ENCODE measurements at regions not wholly inside any gene's neighbourhood (a gene's known extent, or its start where the extent isn't known, plus 50 kb on each side); places are given as distances from the start of the nearest gene placed in this dataset.
"Not testable (repeated sequence)": the region's sequence is repeated elsewhere in the genome, so short reads cannot be mapped to it uniquely, and the experiment has no call there.

DNA sequence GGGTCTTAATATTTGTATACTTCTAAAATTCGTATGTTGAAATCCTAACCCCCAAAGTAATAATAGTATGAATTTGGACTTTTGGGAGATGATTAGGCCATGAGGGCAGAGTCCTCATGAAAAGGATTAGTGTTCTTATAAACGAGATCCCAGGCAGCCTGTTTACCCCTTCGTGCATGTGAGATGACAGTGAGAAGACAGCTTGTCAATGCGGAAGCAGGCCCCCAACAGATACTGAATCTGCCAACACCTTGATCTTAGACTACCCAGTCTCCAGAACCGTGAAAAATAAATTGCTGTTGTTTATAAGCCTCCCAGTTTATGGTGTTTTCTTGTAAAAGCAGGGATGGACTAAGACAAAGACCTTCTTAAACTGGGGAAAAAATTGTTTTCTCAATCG is 714.2 kb downstream of the SI start:
- TF ChIP-seq CTCF (IDR thresholded peaks at IDR 0.05) (no peak), POLR2A (IDR thresholded peaks at IDR 0.05) (no peak)
- no peaks in the 10 kb centered on the region for H3K36me3 ChIP-seq (replicated peaks in 1 of 2; ENCODE audit: insufficient read depth in 1 of 2, low read depth in 2 of 2)
- no peaks in the 10 kb centered on the region for H3K9me3 ChIP-seq
- 60 to 68% methylated on average over 6 of the region's 6 CpGs for WGBS, 2 donors
- ATAC-seq (no peak), DNase-seq (no peak)
- H3K27ac ChIP-seq = no peak overlapping the region
- intact Hi-C loops (cut with DNase I) = no loop called here
- H3K27me3 ChIP-seq = no peaks in the 10 kb centered on the region
- H3K4me1 ChIP-seq = no peaks in the 10 kb centered on the region
- H3K4me3 ChIP-seq = no peak overlapping the region

GRCh38 chr3:164360738-164361406 is 717.4 kb downstream of the SI start:
- Histone ChIP-seq H3K36me3 (replicated peaks in 1 of 2; ENCODE audit: insufficient read depth in 1 of 2, low read depth in 2 of 2) (no peaks in the 10 kb centered on the region), H3K9me3 (no peaks in the 10 kb centered on the region), H3K27me3 (no peaks in the 10 kb centered on the region), H3K4me3 (no peak overlapping the region), H3K4me1 (no peaks in the 10 kb centered on the region), H3K27ac (no peak overlapping the region)
- DNase-seq = no peak
- no peak for ATAC-seq
- intact Hi-C loops (cut with DNase I) = no loop called here
- 76% methylated on average over 9 of the region's 9 CpGs for WGBS, 2 donors
- TF ChIP-seq POLR2A (IDR thresholded peaks at IDR 0.05) (no peak), CTCF (IDR thresholded peaks at IDR 0.05) (no peak)

GRCh38 chr3:164360078-164360578 is 718.2 kb downstream of the SI start:
- intact Hi-C loops (cut with DNase I) = no loop called here
- Histone ChIP-seq H3K27ac (no peak overlapping the region), H3K27me3 (no peaks in the 10 kb centered on the region), H3K4me3 (no peak overlapping the region), H3K9me3 (no peaks in the 10 kb centered on the region), H3K36me3 (replicated peaks in 1 of 2; ENCODE audit: insufficient read depth in 1 of 2, low read depth in 2 of 2) (no peaks in the 10 kb centered on the region), H3K4me1 (no peaks in the 10 kb centered on the region)
- DNase-seq = no peak
- ATAC-seq = no peak
- WGBS, 2 donors = 80 to 92% methylated on average over 10 of the region's 10 CpGs
- TF ChIP-seq POLR2A (IDR thresholded peaks at IDR 0.05) = no peak
- no peak for TF ChIP-seq CTCF (IDR thresholded peaks at IDR 0.05)

- Histone ChIP-seq H3K9me3 (no peaks in the 10 kb centered on the region), H3K27ac (no peak overlapping the region), H3K4me3 (no peak overlapping the region), H3K36me3 (replicated peaks in 1 of 2; ENCODE audit: insufficient read depth in 1 of 2, low read depth in 2 of 2) (no peaks in the 10 kb centered on the region), H3K4me1 (no peaks in the 10 kb centered on the region), H3K27me3 (no peaks in the 10 kb centered on the region)
- ATAC-seq = no peak
- intact Hi-C loops (cut with DNase I) = no loop called here
- DNase-seq = no peak
- TF ChIP-seq POLR2A (IDR thresholded peaks at IDR 0.05) (no peak), CTCF (IDR thresholded peaks at IDR 0.05) (no peak)
Observed at GRCh38 chr3:164352991-164353390, 725.3 kb downstream of the SI start.

DNA sequence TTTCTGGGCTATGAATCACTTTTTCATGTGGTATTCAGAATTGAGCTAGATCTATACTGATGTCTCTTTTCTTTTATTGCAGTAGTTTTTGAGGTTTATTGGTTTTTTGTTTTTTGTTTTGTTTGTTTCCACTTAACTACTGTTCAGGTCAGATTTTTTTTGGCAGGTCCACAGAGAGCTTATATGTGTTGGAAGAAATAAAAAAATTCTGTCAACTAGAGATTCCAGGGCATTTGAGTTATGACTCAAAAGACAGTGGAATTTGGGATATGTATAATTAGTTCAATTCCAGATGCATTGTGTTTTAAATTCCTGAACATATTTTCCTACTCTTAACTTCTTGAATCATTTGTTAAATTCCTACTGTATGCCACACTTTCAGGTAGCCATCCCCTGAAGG is 727.2 kb downstream of the SI start:
- H3K4me1 ChIP-seq = no peaks in the 10 kb centered on the region
- no peaks in the 10 kb centered on the region for H3K27me3 ChIP-seq
- no peak overlapping the region for H3K4me3 ChIP-seq
- no peaks in the 10 kb centered on the region for H3K9me3 ChIP-seq
- no peak for TF ChIP-seq CTCF (IDR thresholded peaks at IDR 0.05)
- no peak for TF ChIP-seq POLR2A (IDR thresholded peaks at IDR 0.05)
- ATAC-seq (no peak), DNase-seq (no peak)
- H3K36me3 ChIP-seq (replicated peaks in 1 of 2; ENCODE audit: insufficient read depth in 1 of 2, low read depth in 2 of 2) = no peaks in the 10 kb centered on the region
- intact Hi-C loops (cut with DNase I) = no loop called here
- no peak overlapping the region for H3K27ac ChIP-seq

- H3K9me3 ChIP-seq; H3K27me3 ChIP-seq; ATAC-seq; H3K27ac ChIP-seq; H3K4me3 ChIP-seq; intact Hi-C loops (cut with DNase I); H3K36me3 ChIP-seq (replicated peaks in 1 of 2; ENCODE audit: insufficient read depth in 1 of 2, low read depth in 2 of 2); DNase-seq; H3K4me1 ChIP-seq: not testable (repeated sequence)
- WGBS, 2 donors = 72 to 78% methylated on average over 5 of the region's 5 CpGs
Observed at GRCh38 chr3:164342206-164342605, 736.1 kb downstream of the SI start.
